ENCODE measurements at regions not wholly inside any gene's neighbourhood (a gene's known extent, or its start where the extent isn't known, plus 50 kb on each side); places are given as distances from the start of the nearest gene placed in this dataset.

- no peak for TF ChIP-seq POLR2A (IDR thresholded peaks at IDR 0.05; ENCODE audit: low read depth, low read length)
- no peak for TF ChIP-seq POLR2AphosphoS5 (IDR thresholded peaks at IDR 0.05; ENCODE audit: low read depth, low read length)
- TF ChIP-seq TAF1 (IDR thresholded peaks at IDR 0.05; ENCODE audit: borderline replicate concordance, low read depth, low read length), result no peak
Observed at GRCh38 chr1:82515650-82516049, 714.9 kb downstream of the ADGRL2 start.
